IMR-90 (cell line): ENCODE measurements at regions not wholly inside any gene's neighbourhood (a gene's known extent, or its start where the extent isn't known, plus 50 kb on each side); places are given as distances from the start of the nearest gene placed in this dataset.

Experiments
- ATAC-seq: fragments of 200-7000 bp; cut with Tn5 transposase; 2 replicates; pipeline ENCODE4 v1.9.1; 2020; ENCODE audit warnings: low read depth, mild to moderate bottlenecking, moderate library complexity
- BruUV-seq: library from RNA; stranded (reverse); fragments of 400-500 nt; replicated peaks from 2 replicates; lab custom pipeline; 2021; lab: Mats Ljungman, UMichigan
- CTCF ChIA-PET: fragments of 300-600 bp; formaldehyde crosslinking; extraction: SDS; loops from one replicate; lab custom pipeline; 2021; ENCODE audit warnings: antibody characterized with exemption; lab: Yijun Ruan, JAX
- POLR2A ChIA-PET: fragments of 300-600 bp; sonication (Branson Sonifier 250); formaldehyde crosslinking; loops from one replicate; lab custom pipeline; 2022; ENCODE audit warnings: antibody characterized with exemption; ENCODE audit not compliant: unreplicated experiment; lab: Charles Lee
- DNase-seq: peaks from one replicate; pipeline ENCODE4 v3.0.0; 2013
- H2AFZ ChIP-seq: replicated peaks from 2 replicates; pipeline ENCODE3; 2013; ENCODE audit warnings: low read length, mild to moderate bottlenecking; ENCODE audit not compliant: poor library complexity
- H2AK5ac ChIP-seq: 2 replicates; pipeline ENCODE4 v1.6.1; 2013; ENCODE audit warnings: low read depth, low read length, inconsistent platforms
- H2AK9ac ChIP-seq: replicated peaks from 2 replicates; pipeline ENCODE3; 2013; ENCODE audit warnings: mild to moderate bottlenecking, low read depth, low read length, moderate library complexity; ENCODE audit not compliant: poor library complexity
- H2BK120ac ChIP-seq: 2 replicates; pipeline ENCODE4 v1.6.1; 2013; ENCODE audit warnings: low read depth, low read length, inconsistent platforms
- H2BK15ac ChIP-seq: 3 replicates; pipeline ENCODE4 v1.6.1; 2013; ENCODE audit warnings: low read depth, low read length, inconsistent platforms
- H2BK20ac ChIP-seq: 2 replicates; pipeline ENCODE4 v1.6.1; 2013; ENCODE audit warnings: low read depth, mild to moderate bottlenecking, inconsistent platforms, low read length, moderate library complexity
- H2BK5ac ChIP-seq: 2 replicates; pipeline ENCODE4 v1.6.1; 2013; ENCODE audit warnings: mild to moderate bottlenecking, low read depth, low read length, inconsistent platforms; ENCODE audit not compliant: poor library complexity, severe bottlenecking
- H3K14ac ChIP-seq: replicated peaks from 2 replicates; pipeline ENCODE4 v1.6.1; 2013; ENCODE audit warnings: low read depth, low read length, inconsistent platforms
- H3K18ac ChIP-seq: 2 replicates; pipeline ENCODE4 v1.6.1; 2013; ENCODE audit warnings: low read depth, low read length, control low read depth
- H3K23ac ChIP-seq: 2 replicates; pipeline ENCODE4 v1.6.1; 2013; ENCODE audit warnings: low read depth, low read length, inconsistent platforms
- H3K27ac ChIP-seq: 2 replicates; pipeline ENCODE4 v1.5.1; 2013; ENCODE audit warnings: mild to moderate bottlenecking, control low read depth, low read length; ENCODE audit not compliant: insufficient read depth
- H3K27me3 ChIP-seq: 2 replicates; pipeline ENCODE4 v1.6.1; 2013; ENCODE audit warnings: low read length; ENCODE audit not compliant: control insufficient read depth, insufficient read depth
- H3K36me3 ChIP-seq: 2 replicates; pipeline ENCODE4 v1.6.1; 2013; ENCODE audit warnings: low read length, mixed read lengths; ENCODE audit not compliant: control insufficient read depth, insufficient read depth
- H3K4ac ChIP-seq: 2 replicates; pipeline ENCODE4 v1.6.1; 2013; ENCODE audit warnings: low read depth, low read length, inconsistent platforms
- H3K4me1 ChIP-seq: 2 replicates; pipeline ENCODE4 v1.6.1; 2013; ENCODE audit warnings: low read length, mixed read lengths; ENCODE audit not compliant: control insufficient read depth, insufficient read depth
- H3K4me2 ChIP-seq: 2 replicates; pipeline ENCODE4 v1.6.1; 2013; ENCODE audit warnings: low read depth, mild to moderate bottlenecking, control low read depth, low read length, moderate library complexity
- H3K4me3 ChIP-seq: 2 replicates; pipeline ENCODE4 v1.5.1; 2013; ENCODE audit warnings: low read depth, mild to moderate bottlenecking, control low read depth, low read length, moderate library complexity; ENCODE audit not compliant: insufficient read depth
- H3K56ac ChIP-seq: 2 replicates; pipeline ENCODE4 v1.6.1; 2013; ENCODE audit warnings: low read length, inconsistent platforms; ENCODE audit not compliant: insufficient read depth; ENCODE audit errors: extremely low read depth
- H3K79me1 ChIP-seq, 2 experiments: 2 replicates each; pipeline ENCODE4 v1.6.1; 2013; ENCODE audit warnings: low read length in 2 of 2, inconsistent platforms in 1 of 2, low read depth in 1 of 2
- H3K9ac ChIP-seq: 2 replicates; pipeline ENCODE4 v1.6.1; 2013; ENCODE audit warnings: low read depth, low read length, control low read depth
- H3K9me1 ChIP-seq: 2 replicates; pipeline ENCODE4 v1.6.1; 2013; ENCODE audit warnings: low read length, inconsistent platforms; ENCODE audit not compliant: insufficient read depth
- H3K9me3 ChIP-seq: 2 replicates; pipeline ENCODE4 v1.6.1; 2013; ENCODE audit warnings: low read length; ENCODE audit not compliant: control insufficient read depth, insufficient read depth
- H4K20me1 ChIP-seq: 2 replicates; pipeline ENCODE4 v1.6.1; 2013; ENCODE audit warnings: low read length, inconsistent platforms; ENCODE audit not compliant: insufficient read depth
- H4K5ac ChIP-seq: 2 replicates; pipeline ENCODE4 v1.6.1; 2013; ENCODE audit warnings: mild to moderate bottlenecking, low read depth, low read length, control low read depth
- H4K8ac ChIP-seq, 2 experiments: 2 replicates each; pipeline ENCODE4 v1.6.1; 2013; ENCODE audit warnings: low read depth in 2 of 2, low read length in 2 of 2, control low read depth in 1 of 2, inconsistent platforms in 1 of 2
- H4K91ac ChIP-seq: 2 replicates; pipeline ENCODE4 v1.6.1; 2013; ENCODE audit warnings: low read depth, low read length, inconsistent platforms; ENCODE audit not compliant: insufficient read depth
- BHLHE40 ChIP-seq: fragments of 150-350 bp; IDR thresholded peaks from 2 replicates; pipeline ENCODE4 v1.6.1; 2016; ENCODE audit warnings: mild to moderate bottlenecking, low read depth, low read length
- CEBPB ChIP-seq: IDR thresholded peaks from 2 replicates; pipeline ENCODE4 v1.6.1; 2012; ENCODE audit warnings: low read depth, low read length, improper control_type of control experiment
- CHD1 ChIP-seq: IDR thresholded peaks from 2 replicates; pipeline ENCODE4 v1.6.1; 2012; ENCODE audit warnings: low read depth, low read length, improper control_type of control experiment
- FOS ChIP-seq: fragments of 150-350 bp; IDR thresholded peaks from 2 replicates; pipeline ENCODE4 v1.6.1; 2016; ENCODE audit warnings: low read depth, low read length
- MAFK ChIP-seq: IDR thresholded peaks from 2 replicates; pipeline ENCODE4 v1.6.1; 2012; ENCODE audit warnings: low read depth, low read length, improper control_type of control experiment
- MAZ ChIP-seq: IDR thresholded peaks from 2 replicates; pipeline ENCODE4 v1.6.1; 2012; ENCODE audit warnings: low read depth, mild to moderate bottlenecking, low read length, improper control_type of control experiment, moderate library complexity, borderline replicate concordance
- MXI1 ChIP-seq: IDR thresholded peaks from 2 replicates; pipeline ENCODE4 v1.6.1; 2012; ENCODE audit warnings: low read depth, mild to moderate bottlenecking, low read length, moderate library complexity, borderline replicate concordance
- NFE2L2 ChIP-seq: fragments of 150-350 bp; IDR thresholded peaks from 2 replicates; pipeline ENCODE4 v1.6.1; 2016; ENCODE audit warnings: low read depth, mild to moderate bottlenecking, low read length
- POLR2A ChIP-seq: IDR thresholded peaks from 2 replicates; pipeline ENCODE4 v1.6.1; 2012; ENCODE audit warnings: mild to moderate bottlenecking, low read depth, low read length
- RAD21 ChIP-seq: IDR thresholded peaks from 2 replicates; pipeline ENCODE4 v1.6.1; 2012; ENCODE audit warnings: low read length, improper control_type of control experiment
- RCOR1 ChIP-seq: IDR thresholded peaks from 2 replicates; pipeline ENCODE4 v1.6.1; 2012; ENCODE audit warnings: mild to moderate bottlenecking, low read length, improper control_type of control experiment; ENCODE audit not compliant: insufficient replicate concordance
- RFX5 ChIP-seq: IDR thresholded peaks from 2 replicates; pipeline ENCODE4 v1.8.0; 2012; ENCODE audit warnings: low read depth, mild to moderate bottlenecking, low read length, moderate library complexity
- SMC3 ChIP-seq: fragments of 150-350 bp; IDR thresholded peaks from 2 replicates; pipeline ENCODE4 v1.6.1; 2016; ENCODE audit warnings: low read depth, mild to moderate bottlenecking, antibody characterized with exemption, low read length, moderate library complexity
- WGBS, 2 experiments: methylation state at CpG; one replicate each; pipeline versions ENCODE4 v1.1.5 to v1.1.7; 2013; ENCODE audit warnings: missing lambda C conversion rate in 2 of 2; ENCODE audit not compliant: insufficient read length in 1 of 2; ENCODE audit errors: extremely low coverage in 2 of 2; 5-methylcytosine and 5-hydroxymethylcytosine counted together
- dilution Hi-C: fragments of 300-500 bp; cut with HindIII; formaldehyde crosslinking; loops from one replicate; pipeline ENCODE4 v1.14.3; 2018; ENCODE audit warnings: low sequenced_read_pairs; ENCODE audit not compliant: unreplicated experiment
- in situ Hi-C: fragments of 300-500 bp; cut with MboI; formaldehyde crosslinking; loops from 3 replicates; pipeline ENCODE4 v1.14.3; 2019; ENCODE audit warnings: low sequenced_read_pairs, inconsistent platforms, mixed read lengths
- intact Hi-C: fragments of 100-400 bp; cut with micrococcal nuclease; formaldehyde crosslinking; loops from 2 replicates; pipeline ENCODE4 v1.10.0; 2022
- TF ChIP-seq, protein P1 (sequence below): fragments of 150-350 bp; IDR thresholded peaks from 2 replicates; pipeline ENCODE4 v1.6.1; 2016; ENCODE audit warnings: low read depth, mild to moderate bottlenecking, low read length, moderate library complexity, borderline replicate concordance
- TF ChIP-seq, protein P2 (sequence below): conservative IDR thresholded peaks from 2 replicates; pipeline ENCODE4 v1.5.1; 2012; ENCODE audit warnings: mild to moderate bottlenecking, low read depth, low read length, improper control_type of control experiment
- TF ChIP-seq, protein P3 (sequence below): fragments of 150-350 bp; IDR thresholded peaks from 2 replicates; pipeline ENCODE4 v1.6.1; 2017; ENCODE audit warnings: mild to moderate bottlenecking, antibody characterized with exemption, low read length, low read depth

DNA sequence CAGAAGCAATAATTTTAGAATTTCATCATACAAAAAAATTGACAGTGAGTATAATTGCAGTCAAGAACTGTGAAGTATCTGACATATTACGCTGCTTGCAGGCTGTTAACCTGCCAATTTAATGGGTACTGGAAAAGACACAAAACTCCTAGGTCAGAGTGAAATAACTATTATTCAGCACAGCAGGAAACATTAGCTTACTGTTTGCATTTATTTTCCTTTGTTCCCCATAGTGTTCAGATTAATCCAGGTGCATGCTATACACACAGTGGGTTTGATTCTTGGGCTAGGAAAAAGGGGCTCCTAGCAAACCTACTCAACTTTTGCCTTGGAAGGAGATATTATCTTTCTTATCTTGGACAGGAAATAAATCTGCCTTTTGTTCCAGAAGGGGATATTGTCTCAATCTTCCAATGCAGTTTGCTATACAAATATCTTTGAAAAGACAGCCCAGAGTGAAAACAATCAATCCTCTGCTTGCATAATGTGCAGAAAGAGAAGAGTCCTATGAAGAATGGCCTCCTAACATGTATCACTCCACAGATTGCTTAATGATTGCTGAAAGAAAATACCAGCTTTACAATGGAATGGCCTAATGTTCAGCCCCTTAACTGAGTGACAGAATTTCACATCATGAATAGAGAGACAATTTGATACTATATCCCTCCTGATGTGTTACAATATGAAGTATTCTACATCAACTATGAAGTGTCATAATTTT lies 443.4 kb downstream of the TBC1D4 start:
- Histone ChIP-seq H2BK20ac (no peak overlapping the region), H2AK9ac (no peak overlapping the region), H3K56ac (no peak overlapping the region), H3K23ac (no peak overlapping the region), H3K9me1 (no peaks in the 10 kb centered on the region), H3K4me2 (no peak overlapping the region), H3K27ac (no peak overlapping the region), H2AFZ (no peak overlapping the region), H4K8ac (no peak overlapping the region), H4K5ac (no peak overlapping the region), H3K79me1 (no peaks in the 10 kb centered on the region), H3K36me3 (no peaks in the 10 kb centered on the region), H2AK5ac (no peak overlapping the region), H3K18ac (no peak overlapping the region), H3K27me3 (no peaks in the 10 kb centered on the region), H3K14ac (no peak overlapping the region), H3K4ac (no peak overlapping the region), H4K20me1 (no peaks in the 10 kb centered on the region), H3K4me3 (no peak overlapping the region), H4K91ac (no peak overlapping the region), H3K9ac (no peak overlapping the region), H2BK5ac (no peak overlapping the region), H2BK15ac (no peak overlapping the region), H2BK120ac (no peak overlapping the region), H3K9me3 (no peaks in the 10 kb centered on the region), H3K4me1 (no peaks in the 10 kb centered on the region)
- ChIA-PET POLR2A (no interaction called here), CTCF (no interaction called here)
- BruUV-seq, result no TSS peak
- ATAC-seq, result no peak
- intact Hi-C loops, result no loop called here
- in situ Hi-C loops, result no loop called here
- dilution Hi-C loops, result no loop called here
- no CpG with 5 or more reads among the region's 1 CpG for whole genome bisulfite sequencing, 2 experiments
- no peak for TF ChIP-seq MAFK
- TF ChIP-seq, protein P1, sequence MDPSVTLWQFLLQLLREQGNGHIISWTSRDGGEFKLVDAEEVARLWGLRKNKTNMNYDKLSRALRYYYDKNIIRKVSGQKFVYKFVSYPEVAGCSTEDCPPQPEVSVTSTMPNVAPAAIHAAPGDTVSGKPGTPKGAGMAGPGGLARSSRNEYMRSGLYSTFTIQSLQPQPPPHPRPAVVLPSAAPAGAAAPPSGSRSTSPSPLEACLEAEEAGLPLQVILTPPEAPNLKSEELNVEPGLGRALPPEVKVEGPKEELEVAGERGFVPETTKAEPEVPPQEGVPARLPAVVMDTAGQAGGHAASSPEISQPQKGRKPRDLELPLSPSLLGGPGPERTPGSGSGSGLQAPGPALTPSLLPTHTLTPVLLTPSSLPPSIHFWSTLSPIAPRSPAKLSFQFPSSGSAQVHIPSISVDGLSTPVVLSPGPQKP, result no peak
- TF ChIP-seq NFE2L2, result no peak
- TF ChIP-seq RFX5, result no peak
- TF ChIP-seq, protein P2, sequence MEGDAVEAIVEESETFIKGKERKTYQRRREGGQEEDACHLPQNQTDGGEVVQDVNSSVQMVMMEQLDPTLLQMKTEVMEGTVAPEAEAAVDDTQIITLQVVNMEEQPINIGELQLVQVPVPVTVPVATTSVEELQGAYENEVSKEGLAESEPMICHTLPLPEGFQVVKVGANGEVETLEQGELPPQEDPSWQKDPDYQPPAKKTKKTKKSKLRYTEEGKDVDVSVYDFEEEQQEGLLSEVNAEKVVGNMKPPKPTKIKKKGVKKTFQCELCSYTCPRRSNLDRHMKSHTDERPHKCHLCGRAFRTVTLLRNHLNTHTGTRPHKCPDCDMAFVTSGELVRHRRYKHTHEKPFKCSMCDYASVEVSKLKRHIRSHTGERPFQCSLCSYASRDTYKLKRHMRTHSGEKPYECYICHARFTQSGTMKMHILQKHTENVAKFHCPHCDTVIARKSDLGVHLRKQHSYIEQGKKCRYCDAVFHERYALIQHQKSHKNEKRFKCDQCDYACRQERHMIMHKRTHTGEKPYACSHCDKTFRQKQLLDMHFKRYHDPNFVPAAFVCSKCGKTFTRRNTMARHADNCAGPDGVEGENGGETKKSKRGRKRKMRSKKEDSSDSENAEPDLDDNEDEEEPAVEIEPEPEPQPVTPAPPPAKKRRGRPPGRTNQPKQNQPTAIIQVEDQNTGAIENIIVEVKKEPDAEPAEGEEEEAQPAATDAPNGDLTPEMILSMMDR, result no peak
- TF ChIP-seq, protein P3, sequence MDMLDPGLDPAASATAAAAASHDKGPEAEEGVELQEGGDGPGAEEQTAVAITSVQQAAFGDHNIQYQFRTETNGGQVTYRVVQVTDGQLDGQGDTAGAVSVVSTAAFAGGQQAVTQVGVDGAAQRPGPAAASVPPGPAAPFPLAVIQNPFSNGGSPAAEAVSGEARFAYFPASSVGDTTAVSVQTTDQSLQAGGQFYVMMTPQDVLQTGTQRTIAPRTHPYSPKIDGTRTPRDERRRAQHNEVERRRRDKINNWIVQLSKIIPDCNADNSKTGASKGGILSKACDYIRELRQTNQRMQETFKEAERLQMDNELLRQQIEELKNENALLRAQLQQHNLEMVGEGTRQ, result no peak
- TF ChIP-seq RCOR1, result no peak
- TF ChIP-seq CEBPB, result no peak
- TF ChIP-seq SMC3, result no peak
- no peak for TF ChIP-seq CHD1
- no peak for TF ChIP-seq BHLHE40
- TF ChIP-seq RAD21, result no peak
- TF ChIP-seq MXI1, result no peak
- no peak for TF ChIP-seq FOS
- TF ChIP-seq POLR2A, result no peak
- no peak for TF ChIP-seq MAZ
- DNase-seq, result no peak
